ENCODE measurements at regions not wholly inside any gene's neighbourhood (a gene's known extent, or its start where the extent isn't known, plus 50 kb on each side); places are given as distances from the start of the nearest gene placed in this dataset.
"Not testable (repeated sequence)": the region's sequence is repeated elsewhere in the genome, so short reads cannot be mapped to it uniquely, and the experiment has no call there.

- DNase-seq (ENCODE audit: low spot score), result no peak
Observed at GRCh38 chr4:127311924-127312323, 320.8 kb upstream of the INTU start.

GRCh38 chr4:127313767-127314166, 319.0 kb upstream of the INTU start:
- DNase-seq (ENCODE audit: low spot score), result no peak

GRCh38 chr4:127327491-127327890, 305.3 kb upstream of the INTU start:
- no peak for DNase-seq (ENCODE audit: low spot score)

- no peak for DNase-seq (ENCODE audit: low spot score)
Observed at GRCh38 chr4:127335073-127335620, 297.6 kb upstream of the INTU start.

GRCh38 chr4:127335732-127336131, 297.0 kb upstream of the INTU start:
- DNase-seq (ENCODE audit: low spot score), result no peak

- not testable (repeated sequence) for DNase-seq (ENCODE audit: low spot score)
Observed at GRCh38 chr4:127343123-127343522, 289.6 kb upstream of the INTU start.

GRCh38 chr4:127344071-127344470, 288.7 kb upstream of the INTU start:
- no peak for DNase-seq (ENCODE audit: low spot score)

- no peak for DNase-seq (ENCODE audit: low spot score)
Observed at GRCh38 chr4:127347936-127348335, 284.8 kb upstream of the INTU start.

GRCh38 chr4:127352220-127353113, 280.3 kb upstream of the INTU start:
- DNase-seq (ENCODE audit: low spot score), result no peak

- peak; percentile 5 for DNase-seq (ENCODE audit: low spot score)
Observed at GRCh38 chr4:127355743-127356142, 277.0 kb upstream of the INTU start.

GRCh38 chr4:127357765-127358164, 275.0 kb upstream of the INTU start:
- DNase-seq (ENCODE audit: low spot score), result no peak

- DNase-seq (ENCODE audit: low spot score), result no peak
Observed at GRCh38 chr4:127362686-127363085, 270.1 kb upstream of the INTU start.

GRCh38 chr4:127364397-127364796, 268.4 kb upstream of the INTU start:
- no peak for DNase-seq (ENCODE audit: low spot score)

GRCh38 chr4:127364911-127365310, 267.8 kb upstream of the INTU start:
- no peak for DNase-seq (ENCODE audit: low spot score)

- DNase-seq (ENCODE audit: low spot score), result no peak
Observed at GRCh38 chr4:127370604-127371003, 262.2 kb upstream of the INTU start.

GRCh38 chr4:127379499-127379898, 253.3 kb upstream of the INTU start:
- no peak for DNase-seq (ENCODE audit: low spot score)

GRCh38 chr4:127379948-127380347, 252.8 kb upstream of the INTU start:
- not testable (repeated sequence) for DNase-seq (ENCODE audit: low spot score)

- no peak for DNase-seq (ENCODE audit: low spot score)
Observed at GRCh38 chr4:127383666-127384065, 249.1 kb upstream of the INTU start.

- no peak for DNase-seq (ENCODE audit: low spot score)
Observed at GRCh38 chr4:127394516-127394915, 238.2 kb upstream of the INTU start.

- DNase-seq (ENCODE audit: low spot score), result no peak
Observed at GRCh38 chr4:127400276-127400675, 232.5 kb upstream of the INTU start.

- peak; percentile 27 for DNase-seq (ENCODE audit: low spot score)
Observed at GRCh38 chr4:127400731-127401346, 231.9 kb upstream of the INTU start.

- DNase-seq (ENCODE audit: low spot score), result no peak
Observed at GRCh38 chr4:127403471-127404084, 229.2 kb upstream of the INTU start.

GRCh38 chr4:127406187-127406586, 226.6 kb upstream of the INTU start:
- no peak for DNase-seq (ENCODE audit: low spot score)

All from Ammon's horn (tissue), 1 donor.